ENCODE measurements at regions not wholly inside any gene's neighbourhood (a gene's known extent, or its start where the extent isn't known, plus 50 kb on each side); places are given as distances from the start of the nearest gene placed in this dataset.

DNA sequence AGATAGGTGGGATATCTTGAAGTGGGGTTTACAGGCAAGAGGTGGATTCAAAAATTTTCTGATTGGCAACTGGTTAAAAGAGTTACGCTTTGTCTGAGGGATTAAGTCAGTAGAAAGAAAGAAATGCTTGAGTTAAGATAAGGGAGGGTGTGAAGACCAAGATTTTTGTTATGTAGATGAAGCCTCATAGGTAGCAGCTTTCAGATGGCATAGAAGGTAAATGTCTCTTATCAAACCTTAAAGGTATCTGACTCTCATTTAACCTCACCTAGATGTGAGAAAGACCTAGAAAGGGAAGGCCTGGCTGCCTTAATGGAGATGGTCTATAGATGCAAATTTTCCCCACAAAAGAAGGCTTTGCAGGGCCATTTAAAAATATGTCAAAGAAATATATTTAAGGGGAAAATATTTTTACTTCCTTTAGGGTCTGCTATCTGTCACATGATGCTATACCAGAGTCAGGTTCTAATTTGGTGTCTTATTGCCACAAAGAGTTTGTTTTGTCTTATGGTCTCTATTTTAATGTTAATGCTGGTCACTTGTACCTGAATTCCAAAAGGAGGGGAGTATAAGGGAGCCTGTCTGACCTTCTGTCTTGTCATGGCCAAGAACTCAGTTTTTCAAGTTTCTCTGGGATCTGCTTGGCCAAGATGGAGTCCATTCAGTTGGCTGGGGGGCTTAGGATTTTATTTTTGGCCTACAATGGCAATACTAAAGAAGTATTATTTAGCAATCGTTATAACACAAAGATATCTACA, 699.1 kb upstream of the AMOT start:
- no peak for DNase-seq
- TF ChIP-seq, protein P1, sequence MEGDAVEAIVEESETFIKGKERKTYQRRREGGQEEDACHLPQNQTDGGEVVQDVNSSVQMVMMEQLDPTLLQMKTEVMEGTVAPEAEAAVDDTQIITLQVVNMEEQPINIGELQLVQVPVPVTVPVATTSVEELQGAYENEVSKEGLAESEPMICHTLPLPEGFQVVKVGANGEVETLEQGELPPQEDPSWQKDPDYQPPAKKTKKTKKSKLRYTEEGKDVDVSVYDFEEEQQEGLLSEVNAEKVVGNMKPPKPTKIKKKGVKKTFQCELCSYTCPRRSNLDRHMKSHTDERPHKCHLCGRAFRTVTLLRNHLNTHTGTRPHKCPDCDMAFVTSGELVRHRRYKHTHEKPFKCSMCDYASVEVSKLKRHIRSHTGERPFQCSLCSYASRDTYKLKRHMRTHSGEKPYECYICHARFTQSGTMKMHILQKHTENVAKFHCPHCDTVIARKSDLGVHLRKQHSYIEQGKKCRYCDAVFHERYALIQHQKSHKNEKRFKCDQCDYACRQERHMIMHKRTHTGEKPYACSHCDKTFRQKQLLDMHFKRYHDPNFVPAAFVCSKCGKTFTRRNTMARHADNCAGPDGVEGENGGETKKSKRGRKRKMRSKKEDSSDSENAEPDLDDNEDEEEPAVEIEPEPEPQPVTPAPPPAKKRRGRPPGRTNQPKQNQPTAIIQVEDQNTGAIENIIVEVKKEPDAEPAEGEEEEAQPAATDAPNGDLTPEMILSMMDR (IDR thresholded peaks at IDR 0.05), result no peak
- H3K4me3 Mint-ChIP-seq, result no peak overlapping the region
- H3K36me3 Mint-ChIP-seq (ENCODE audit: low read depth), result no peaks in the 10 kb centered on the region
- no peaks in the 10 kb centered on the region for H3K4me1 Mint-ChIP-seq
- no peaks in the 10 kb centered on the region for H3K9me3 Mint-ChIP-seq
- no peaks in the 10 kb centered on the region for H3K27me3 Mint-ChIP-seq (ENCODE audit: low read depth, poor library complexity)
- H3K27ac Mint-ChIP-seq, result no peak overlapping the region

DNA sequence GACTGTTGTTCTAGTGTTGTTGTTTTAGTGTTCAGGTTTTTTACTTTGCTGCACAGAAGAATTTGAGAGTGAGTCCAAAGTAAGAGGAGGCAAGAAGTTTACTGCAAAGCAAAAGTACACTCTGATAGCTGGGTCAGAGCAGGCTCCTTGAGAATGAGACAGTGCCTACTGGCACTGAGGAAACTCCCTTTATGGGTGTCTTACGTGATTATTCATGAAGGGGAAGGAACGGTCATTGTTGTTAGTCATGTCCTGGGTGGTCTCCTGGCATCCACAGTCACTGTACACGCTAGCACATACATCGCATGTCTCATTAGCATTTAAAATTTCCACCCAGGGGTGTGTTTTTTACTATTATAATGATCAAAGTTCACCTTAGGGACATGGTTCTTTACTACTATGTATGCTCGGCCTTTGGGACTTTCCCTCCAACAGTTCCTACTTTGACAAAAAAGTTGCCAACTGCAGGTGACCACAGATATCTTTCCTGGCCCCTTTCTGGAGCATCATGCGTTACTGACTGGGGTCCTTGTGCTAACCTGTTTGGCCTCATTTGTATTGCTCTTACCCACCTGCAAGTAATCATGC, 688.9 kb upstream of the AMOT start:
- no peaks in the 10 kb centered on the region for H3K9me3 Mint-ChIP-seq
- H3K27me3 Mint-ChIP-seq (ENCODE audit: low read depth, poor library complexity), result no peaks in the 10 kb centered on the region
- no peak overlapping the region for H3K27ac Mint-ChIP-seq
- H3K4me3 Mint-ChIP-seq, result no peak overlapping the region
- H3K4me1 Mint-ChIP-seq, result no peaks in the 10 kb centered on the region
- no peaks in the 10 kb centered on the region for H3K36me3 Mint-ChIP-seq (ENCODE audit: low read depth)
- TF ChIP-seq, protein P1 (IDR thresholded peaks at IDR 0.05), result no peak
- DNase-seq, result no peak

DNA sequence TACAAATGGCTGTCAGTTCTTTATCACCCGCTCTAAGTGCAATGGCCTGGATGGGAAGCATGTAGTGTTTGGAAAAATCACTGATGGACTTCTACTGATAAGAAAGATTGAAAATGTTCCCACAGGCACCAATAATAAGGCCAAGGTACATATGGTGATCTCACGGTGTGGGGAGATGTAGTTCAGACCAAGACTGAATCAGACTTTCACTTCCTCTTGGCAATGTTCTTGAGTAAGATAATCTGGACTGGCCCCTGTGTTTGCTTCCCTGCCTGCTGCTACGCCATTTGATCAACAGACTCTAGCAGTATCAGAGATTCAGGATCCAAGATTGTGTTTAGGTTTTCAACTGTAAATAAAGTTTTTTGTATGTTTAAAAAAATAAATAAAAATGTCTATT, 682.2 kb upstream of the AMOT start:
- Mint-ChIP-seq H3K27me3 (ENCODE audit: low read depth, poor library complexity) (peaks cover 4% of the 10 kb centered on the region), H3K9me3 (no peaks in the 10 kb centered on the region), H3K36me3 (ENCODE audit: low read depth) (no peaks in the 10 kb centered on the region), H3K27ac (no peak overlapping the region), H3K4me3 (no peak overlapping the region), H3K4me1 (no peaks in the 10 kb centered on the region)
- DNase-seq, result no peak
- TF ChIP-seq, protein P1 (IDR thresholded peaks at IDR 0.05), result no peak

DNA sequence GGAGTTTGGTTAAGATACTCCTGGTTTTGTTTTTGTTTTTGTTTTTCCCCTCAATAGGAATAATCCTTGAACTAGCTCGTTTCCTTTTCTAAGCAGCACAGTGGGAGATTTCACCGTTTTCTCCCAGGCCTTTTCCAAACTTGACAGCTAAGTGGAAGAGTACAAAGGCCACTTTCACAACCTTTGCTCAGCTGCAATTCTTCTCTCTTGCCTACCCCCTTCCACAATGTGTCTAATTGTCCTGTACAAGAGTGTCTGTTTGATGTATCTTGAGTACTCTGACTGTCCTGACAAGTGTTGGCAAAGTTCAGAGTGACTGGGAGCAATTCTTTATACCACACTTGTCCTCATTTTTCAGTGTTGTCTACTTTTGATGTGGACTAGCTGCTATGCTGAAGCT, 674.3 kb upstream of the AMOT start:
- Mint-ChIP-seq H3K27me3 (ENCODE audit: low read depth, poor library complexity) (peaks cover 4% of the 10 kb centered on the region), H3K36me3 (ENCODE audit: low read depth) (no peaks in the 10 kb centered on the region), H3K27ac (no peak overlapping the region), H3K4me1 (no peaks in the 10 kb centered on the region), H3K4me3 (no peak overlapping the region), H3K9me3 (no peaks in the 10 kb centered on the region)
- no peak for DNase-seq
- TF ChIP-seq, protein P1 (IDR thresholded peaks at IDR 0.05), result no peak

DNA sequence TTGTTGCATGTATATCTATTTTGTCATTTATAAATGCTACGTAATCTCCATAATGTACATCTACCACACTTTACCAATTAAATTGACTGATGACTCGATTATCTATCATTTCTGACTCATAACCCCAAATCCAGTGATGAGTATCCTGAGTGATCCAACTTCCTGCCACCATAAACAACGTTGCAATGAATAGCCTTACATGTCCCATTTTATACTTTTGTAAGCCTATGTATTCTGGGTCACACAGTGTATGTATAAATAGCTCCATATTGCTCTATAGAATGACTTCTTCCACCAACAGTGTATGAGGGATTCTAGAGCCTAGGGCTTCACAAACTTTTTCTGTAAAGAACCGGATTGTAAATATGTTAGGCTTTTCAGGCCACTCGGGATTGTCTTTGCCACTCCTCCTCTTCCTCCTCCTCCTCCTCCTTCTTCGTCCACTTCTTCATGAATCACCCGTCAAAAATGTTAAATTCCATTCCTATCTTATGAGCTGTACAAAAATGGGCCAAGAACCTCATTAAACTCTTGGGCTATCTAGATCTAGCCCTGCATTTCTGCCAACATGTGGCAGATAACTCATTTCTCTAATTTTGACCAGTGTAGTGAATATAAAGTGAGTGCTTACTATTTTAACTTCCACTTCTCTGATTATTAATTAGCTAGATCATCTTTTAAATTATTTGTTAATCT, 672.2 kb upstream of the AMOT start:
- no peak for DNase-seq
- Mint-ChIP-seq H3K27ac (no peak overlapping the region), H3K4me1 (no peaks in the 10 kb centered on the region), H3K9me3 (no peaks in the 10 kb centered on the region), H3K4me3 (no peak overlapping the region), H3K27me3 (ENCODE audit: low read depth, poor library complexity) (no peaks in the 10 kb centered on the region), H3K36me3 (ENCODE audit: low read depth) (no peaks in the 10 kb centered on the region)
- TF ChIP-seq, protein P1 (IDR thresholded peaks at IDR 0.05), result no peak
